ENCODE measurements at regions not wholly inside any gene's neighbourhood (a gene's known extent, or its start where the extent isn't known, plus 50 kb on each side); places are given as distances from the start of the nearest gene placed in this dataset.

GRCh38 chr4:24731448-24731847 is 63.9 kb upstream of the SOD3 start:
- TF ChIP-seq POLR2AphosphoS5 (IDR thresholded peaks at IDR 0.05) (no peak), CTCF (IDR thresholded peaks at IDR 0.05) (no peak), POLR2A (IDR thresholded peaks at IDR 0.05) (no peak), EP300 (IDR thresholded peaks at IDR 0.05) (no peak)

Data from gastroesophageal sphincter (tissue), 3 donors.